ENCODE measurements at regions not wholly inside any gene's neighbourhood (a gene's known extent, or its start where the extent isn't known, plus 50 kb on each side); places are given as distances from the start of the nearest gene placed in this dataset.

DNA sequence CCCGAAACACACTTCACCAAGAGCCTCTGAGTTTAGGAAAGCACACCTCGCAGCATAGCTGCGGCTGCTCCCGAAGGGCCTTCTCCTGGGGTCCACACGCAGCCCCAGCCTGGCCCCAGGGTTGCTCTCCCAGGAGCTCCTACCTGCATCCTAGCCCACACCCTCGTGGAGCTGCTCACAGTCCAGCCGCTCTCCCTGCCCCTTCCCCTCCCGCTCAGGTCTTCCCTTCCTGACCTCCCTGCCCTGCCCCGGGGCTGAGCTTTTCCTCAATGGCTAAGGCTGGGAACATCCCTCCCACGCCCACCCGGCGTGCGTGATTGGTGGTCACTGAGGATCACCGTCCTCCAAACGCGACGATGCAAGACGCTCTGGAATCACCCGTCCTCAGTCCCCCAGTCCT, 205.8 kb downstream of the FNDC1 start:
- TF ChIP-seq EP300 (IDR thresholded peaks at IDR 0.05) (no peak), POLR2A (IDR thresholded peaks at IDR 0.05) (no peak)
- TF ChIP-seq, protein P1, sequence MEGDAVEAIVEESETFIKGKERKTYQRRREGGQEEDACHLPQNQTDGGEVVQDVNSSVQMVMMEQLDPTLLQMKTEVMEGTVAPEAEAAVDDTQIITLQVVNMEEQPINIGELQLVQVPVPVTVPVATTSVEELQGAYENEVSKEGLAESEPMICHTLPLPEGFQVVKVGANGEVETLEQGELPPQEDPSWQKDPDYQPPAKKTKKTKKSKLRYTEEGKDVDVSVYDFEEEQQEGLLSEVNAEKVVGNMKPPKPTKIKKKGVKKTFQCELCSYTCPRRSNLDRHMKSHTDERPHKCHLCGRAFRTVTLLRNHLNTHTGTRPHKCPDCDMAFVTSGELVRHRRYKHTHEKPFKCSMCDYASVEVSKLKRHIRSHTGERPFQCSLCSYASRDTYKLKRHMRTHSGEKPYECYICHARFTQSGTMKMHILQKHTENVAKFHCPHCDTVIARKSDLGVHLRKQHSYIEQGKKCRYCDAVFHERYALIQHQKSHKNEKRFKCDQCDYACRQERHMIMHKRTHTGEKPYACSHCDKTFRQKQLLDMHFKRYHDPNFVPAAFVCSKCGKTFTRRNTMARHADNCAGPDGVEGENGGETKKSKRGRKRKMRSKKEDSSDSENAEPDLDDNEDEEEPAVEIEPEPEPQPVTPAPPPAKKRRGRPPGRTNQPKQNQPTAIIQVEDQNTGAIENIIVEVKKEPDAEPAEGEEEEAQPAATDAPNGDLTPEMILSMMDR (IDR thresholded peaks at IDR 0.05), result no peak

Measured in tibial nerve (tissue), 4 donors.